HEK293 (cell line): ENCODE measurements at regions not wholly inside any gene's neighbourhood (a gene's known extent, or its start where the extent isn't known, plus 50 kb on each side); places are given as distances from the start of the nearest gene placed in this dataset.

Source experiments
- CTCF ChIA-PET: fragments of 350-600 bp; formaldehyde crosslinking; extraction: SDS; loops from one replicate; lab custom pipeline; 2021; ENCODE audit warnings: antibody characterized with exemption; lab: Yijun Ruan, JAX
- POLR2A ChIA-PET: fragments of 300-600 bp; formaldehyde crosslinking; extraction: SDS; loops from one replicate; lab custom pipeline; 2020; ENCODE audit warnings: antibody characterized with exemption, inconsistent platforms; lab: Yijun Ruan, JAX
- H3K27ac ChIP-seq: fragments of 200-500 bp; sonication (Bioruptor generic); 2 replicates; pipeline ENCODE4 v1.5.1; 2014; ENCODE audit warnings: low read depth, low read length, control low read depth, inconsistent platforms; ENCODE audit errors: extremely low read depth
- H3K36me3 ChIP-seq, 2 experiments: fragments of 200-500 bp in 1 of 2; sonication (Bioruptor generic) in 1 of 2; 1 replicate in 1 of 2; 2 replicates in 1 of 2; pipeline ENCODE4 v1.5.1; 2014 to 2017; ENCODE audit warnings: inconsistent platforms in 2 of 2, low read length in 2 of 2; ENCODE audit not compliant: control insufficient read depth in 2 of 2, insufficient read depth in 1 of 2
- H3K4me1 ChIP-seq: fragments of 200-500 bp; sonication (Bioruptor generic); 2 replicates; pipeline ENCODE4 v1.5.1; 2014; ENCODE audit warnings: mild to moderate bottlenecking, low read length, inconsistent platforms; ENCODE audit not compliant: control insufficient read depth, insufficient read depth
- H3K4me3 ChIP-seq: 2 replicates; pipeline ENCODE4 v1.5.1; 2011; ENCODE audit warnings: low read depth, mild to moderate bottlenecking, control low read depth, low read length, moderate library complexity
- H3K9me3 ChIP-seq: fragments of 200-500 bp; sonication (Bioruptor generic); 2 replicates; pipeline ENCODE4 v1.5.1; 2014; ENCODE audit warnings: low read depth, low read length, inconsistent platforms; ENCODE audit not compliant: control insufficient read depth, insufficient read depth
- EGR2 ChIP-seq: fragments of 450-650 bp; formaldehyde crosslinking; IDR thresholded peaks from 2 replicates; pipeline ENCODE4 v1.5.1; 2016; ENCODE audit warnings: low read depth, missing biosample characterization, missing genetic modification characterization
- HOXC10 ChIP-seq: sonication (generic); formaldehyde crosslinking; IDR thresholded peaks from 2 replicates; pipeline ENCODE4 v1.8.1; 2023; ENCODE audit warnings: mild to moderate bottlenecking, missing genetic modification reagents
- MEIS1 ChIP-seq: sonication (generic); formaldehyde crosslinking; IDR thresholded peaks from 2 replicates; pipeline ENCODE4 v1.8.1; 2022; ENCODE audit warnings: missing genetic modification reagents, mild to moderate bottlenecking, borderline replicate concordance
- OSR2 ChIP-seq: fragments of 450-650 bp; formaldehyde crosslinking; IDR thresholded peaks from 2 replicates; pipeline ENCODE4 v1.5.1; 2016; ENCODE audit warnings: missing biosample characterization, missing genetic modification characterization
- SP2 ChIP-seq: fragments of 450-650 bp; formaldehyde crosslinking; IDR thresholded peaks from 2 replicates; pipeline ENCODE4 v1.5.1; 2016; ENCODE audit warnings: missing biosample characterization, missing genetic modification characterization
- TRIM28 ChIP-seq: IDR thresholded peaks from 2 replicates; pipeline ENCODE4 v1.6.1; 2011; ENCODE audit warnings: low read length, control low read depth, borderline replicate concordance
- ZFHX2 ChIP-seq: fragments of 450-650 bp; formaldehyde crosslinking; conservative IDR thresholded peaks from 2 replicates; pipeline ENCODE4 v1.5.1; 2016; ENCODE audit warnings: missing biosample characterization, missing genetic modification characterization
- ZNF175 ChIP-seq: fragments of 450-650 bp; formaldehyde crosslinking; IDR thresholded peaks from 2 replicates; pipeline ENCODE4 v1.5.1; 2016; ENCODE audit warnings: missing biosample characterization, missing genetic modification characterization
- ZNF202 ChIP-seq: fragments of 450-650 bp; formaldehyde crosslinking; IDR thresholded peaks from 2 replicates; pipeline ENCODE4 v1.5.1; 2016; ENCODE audit warnings: missing biosample characterization, missing genetic modification characterization, borderline replicate concordance
- ZNF211 ChIP-seq: fragments of 450-650 bp; formaldehyde crosslinking; IDR thresholded peaks from 2 replicates; pipeline ENCODE4 v1.5.1; 2016; ENCODE audit warnings: low read depth, missing biosample characterization, missing genetic modification characterization
- ZNF24 ChIP-seq: fragments of 450-650 bp; formaldehyde crosslinking; IDR thresholded peaks from 2 replicates; pipeline ENCODE4 v1.5.1; 2016; ENCODE audit warnings: missing biosample characterization, missing genetic modification characterization
- ZNF274 ChIP-seq, 2 experiments: fragments of 200-500 bp in 1 of 2; fragments of 450-650 bp in 1 of 2; sonication (Bioruptor generic) in 1 of 2; formaldehyde crosslinking in 1 of 2; IDR thresholded peaks; 2 replicates each; pipeline versions ENCODE4 v1.5.1 to v1.6.1; 2014 to 2016; ENCODE audit warnings: borderline replicate concordance in 1 of 2, inconsistent platforms in 1 of 2, low read length in 1 of 2, missing biosample characterization in 1 of 2, missing genetic modification characterization in 1 of 2
- ZNF311 ChIP-seq: fragments of 450-650 bp; formaldehyde crosslinking; IDR thresholded peaks from 2 replicates; pipeline ENCODE4 v1.5.1; 2017; ENCODE audit warnings: missing biosample characterization, missing genetic modification characterization, borderline replicate concordance
- ZNF394 ChIP-seq: fragments of 450-650 bp; formaldehyde crosslinking; IDR thresholded peaks from 2 replicates; pipeline ENCODE4 v1.5.1; 2016; ENCODE audit warnings: missing biosample characterization, missing genetic modification characterization, mild to moderate bottlenecking, moderate library complexity, borderline replicate concordance
- ZNF544 ChIP-seq: fragments of 450-650 bp; formaldehyde crosslinking; IDR thresholded peaks from 2 replicates; pipeline ENCODE4 v1.5.0; 2017; ENCODE audit warnings: missing biosample characterization, missing genetic modification characterization
- ZNF555 ChIP-seq: fragments of 450-650 bp; formaldehyde crosslinking; conservative IDR thresholded peaks from 2 replicates; pipeline ENCODE4 v1.5.1; 2017; ENCODE audit warnings: missing biosample characterization, mild to moderate bottlenecking, missing genetic modification characterization, inconsistent platforms
- ZNF610 ChIP-seq: fragments of 450-650 bp; formaldehyde crosslinking; IDR thresholded peaks from 2 replicates; pipeline ENCODE4 v1.5.1; 2016; ENCODE audit warnings: missing biosample characterization, missing genetic modification characterization, borderline replicate concordance
- ZNF664 ChIP-seq: fragments of 450-650 bp; formaldehyde crosslinking; IDR thresholded peaks from 2 replicates; pipeline ENCODE4 v1.5.1; 2016; ENCODE audit warnings: missing biosample characterization, missing genetic modification characterization
- ZNF76 ChIP-seq: fragments of 450-650 bp; formaldehyde crosslinking; IDR thresholded peaks from 2 replicates; pipeline ENCODE4; 2016; ENCODE audit warnings: low read depth, missing biosample characterization, missing genetic modification characterization, borderline replicate concordance
- ZNF837 ChIP-seq: fragments of 450-650 bp; formaldehyde crosslinking; IDR thresholded peaks from 2 replicates; pipeline ENCODE4 v1.5.1; 2016; ENCODE audit warnings: missing biosample characterization, missing genetic modification characterization
- ZXDB ChIP-seq: fragments of 450-650 bp; formaldehyde crosslinking; IDR thresholded peaks from 2 replicates; pipeline ENCODE4 v1.5.1; 2016; ENCODE audit warnings: missing biosample characterization, missing genetic modification characterization
- TF ChIP-seq, protein P1 (sequence below): fragments of 450-650 bp; formaldehyde crosslinking; IDR thresholded peaks from 2 replicates; pipeline ENCODE4 v1.5.1; 2017; ENCODE audit warnings: missing biosample characterization, missing genetic modification characterization
- TF ChIP-seq, protein P2 (sequence below): fragments of 450-650 bp; formaldehyde crosslinking; IDR thresholded peaks from 2 replicates; pipeline ENCODE4 v1.5.1; 2017; ENCODE audit warnings: missing biosample characterization, missing genetic modification characterization
- TF ChIP-seq, protein P3 (sequence below): fragments of 450-650 bp; formaldehyde crosslinking; IDR thresholded peaks from 2 replicates; pipeline ENCODE4 v1.5.1; 2016; ENCODE audit warnings: missing biosample characterization, missing genetic modification characterization
- TF ChIP-seq, protein P4 (sequence below): fragments of 450-650 bp; formaldehyde crosslinking; IDR thresholded peaks from 2 replicates; pipeline ENCODE4 v1.5.1; 2016; ENCODE audit warnings: missing biosample characterization, missing genetic modification characterization
- TF ChIP-seq, protein P5 (sequence below): fragments of 450-650 bp; formaldehyde crosslinking; IDR thresholded peaks from 2 replicates; pipeline ENCODE4 v1.5.1; 2016; ENCODE audit warnings: missing biosample characterization, missing genetic modification characterization

DNA sequence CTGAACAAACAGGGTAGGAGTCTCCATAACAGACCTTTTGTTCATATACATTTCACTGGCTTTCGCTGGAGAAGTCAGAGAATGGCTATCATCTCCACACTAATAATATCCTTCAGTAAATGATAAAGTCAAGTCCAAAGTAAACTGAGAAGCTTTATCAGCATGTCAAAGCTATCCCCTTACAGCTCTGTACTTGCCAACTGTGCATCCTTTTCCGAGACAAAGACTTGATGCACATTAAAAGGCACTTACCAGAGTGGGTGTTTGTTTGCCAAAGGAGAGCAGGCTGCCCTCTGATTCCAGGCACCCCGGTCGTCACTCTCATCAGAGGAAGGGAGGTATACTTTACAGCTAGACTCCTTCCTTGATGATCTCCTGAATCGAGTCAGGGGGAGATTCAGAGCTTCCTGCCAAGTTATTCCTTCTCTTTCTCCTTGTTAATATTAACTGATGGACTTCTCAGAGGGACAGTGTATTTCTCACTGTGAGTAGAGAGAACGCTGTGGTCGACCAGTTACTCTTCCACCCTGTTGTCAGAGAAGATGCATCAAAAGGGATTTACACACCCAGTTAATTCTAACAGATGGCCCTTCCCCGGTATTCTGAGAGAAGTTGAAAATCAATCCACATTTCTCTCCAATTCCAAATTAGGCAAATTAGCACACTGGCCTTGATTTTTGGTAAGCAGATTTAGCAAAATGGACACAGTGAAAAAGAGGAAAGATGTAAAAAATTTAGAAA lies 504.7 kb upstream of the NR2F2 start (continued):
- TF ChIP-seq, protein P1, sequence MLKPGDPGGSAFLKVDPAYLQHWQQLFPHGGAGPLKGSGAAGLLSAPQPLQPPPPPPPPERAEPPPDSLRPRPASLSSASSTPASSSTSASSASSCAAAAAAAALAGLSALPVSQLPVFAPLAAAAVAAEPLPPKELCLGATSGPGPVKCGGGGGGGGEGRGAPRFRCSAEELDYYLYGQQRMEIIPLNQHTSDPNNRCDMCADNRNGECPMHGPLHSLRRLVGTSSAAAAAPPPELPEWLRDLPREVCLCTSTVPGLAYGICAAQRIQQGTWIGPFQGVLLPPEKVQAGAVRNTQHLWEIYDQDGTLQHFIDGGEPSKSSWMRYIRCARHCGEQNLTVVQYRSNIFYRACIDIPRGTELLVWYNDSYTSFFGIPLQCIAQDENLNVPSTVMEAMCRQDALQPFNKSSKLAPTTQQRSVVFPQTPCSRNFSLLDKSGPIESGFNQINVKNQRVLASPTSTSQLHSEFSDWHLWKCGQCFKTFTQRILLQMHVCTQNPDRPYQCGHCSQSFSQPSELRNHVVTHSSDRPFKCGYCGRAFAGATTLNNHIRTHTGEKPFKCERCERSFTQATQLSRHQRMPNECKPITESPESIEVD (tag by site-specific recombination): 0 out of 2 replicates have a peak, but pooled peaks have one; percentile 20
- TF ChIP-seq OSR2 (tag by site-specific recombination): peak; percentile 52; the same call in 1 of the 2 replicates
- TF ChIP-seq ZXDB (tag by site-specific recombination): peak; percentile 82
- TF ChIP-seq MEIS1 (CRISPR knock-in tag): no peak

DNA sequence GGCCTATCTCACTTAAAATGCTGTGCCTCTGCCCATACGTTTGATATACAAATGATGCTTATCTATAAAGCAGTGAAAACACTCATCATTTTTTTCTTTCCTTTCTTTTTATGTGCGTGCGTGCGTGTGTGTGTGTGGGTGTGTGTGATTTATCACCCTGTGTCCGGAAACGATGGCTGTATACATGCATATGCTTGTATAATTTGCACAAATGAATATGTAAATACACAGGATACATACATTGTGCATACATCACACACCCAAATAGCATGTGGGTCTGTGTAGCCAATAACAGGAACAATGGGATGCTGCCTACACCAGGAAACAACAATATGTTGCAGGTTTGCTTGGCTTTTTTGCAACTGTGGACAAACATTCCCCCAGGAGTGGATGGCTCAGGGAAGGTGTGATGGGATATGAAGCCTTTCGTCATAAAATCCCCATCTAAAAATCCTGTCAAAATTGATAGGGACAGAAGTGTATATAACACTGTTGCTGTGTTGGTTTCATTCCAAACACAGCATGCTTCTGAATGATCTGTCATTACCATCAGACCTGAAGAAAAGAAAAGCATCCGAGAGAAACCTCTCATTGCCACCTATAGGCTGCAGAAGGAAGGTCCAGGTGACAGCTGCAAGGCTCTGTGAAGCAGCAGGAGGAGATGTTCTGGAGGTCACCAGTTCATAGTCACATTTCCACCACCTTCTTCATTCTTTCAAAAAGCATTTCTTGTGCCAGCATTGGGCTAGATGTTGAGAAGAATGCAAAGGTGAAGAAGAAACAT lies 503.9 kb upstream of the NR2F2 start:
- H3K9me3 ChIP-seq: no peaks in the 10 kb centered on the region
- peaks cover 22% of the 10 kb centered on the region for H3K4me1 ChIP-seq
- H3K36me3 ChIP-seq: no peaks in the 10 kb centered on the region
- H3K4me3 ChIP-seq: no peak overlapping the region
- CTCF ChIA-PET: interaction anchor here (0.6 to 0.7 kb wide), 2 partner anchors 60 to 536 kb away, joined by 3 to 4 read pairs; no protein-coding TSS in a partner anchor
- POLR2A ChIA-PET: interaction anchor here (1.1 kb wide), 1 partner anchor 270 kb away, joined by 6 read pairs; no protein-coding TSS in a partner anchor
- peak overlapping the region; percentile 77; the same call in 1 of the 2 replicates for H3K27ac ChIP-seq
- TF ChIP-seq, protein P2, sequence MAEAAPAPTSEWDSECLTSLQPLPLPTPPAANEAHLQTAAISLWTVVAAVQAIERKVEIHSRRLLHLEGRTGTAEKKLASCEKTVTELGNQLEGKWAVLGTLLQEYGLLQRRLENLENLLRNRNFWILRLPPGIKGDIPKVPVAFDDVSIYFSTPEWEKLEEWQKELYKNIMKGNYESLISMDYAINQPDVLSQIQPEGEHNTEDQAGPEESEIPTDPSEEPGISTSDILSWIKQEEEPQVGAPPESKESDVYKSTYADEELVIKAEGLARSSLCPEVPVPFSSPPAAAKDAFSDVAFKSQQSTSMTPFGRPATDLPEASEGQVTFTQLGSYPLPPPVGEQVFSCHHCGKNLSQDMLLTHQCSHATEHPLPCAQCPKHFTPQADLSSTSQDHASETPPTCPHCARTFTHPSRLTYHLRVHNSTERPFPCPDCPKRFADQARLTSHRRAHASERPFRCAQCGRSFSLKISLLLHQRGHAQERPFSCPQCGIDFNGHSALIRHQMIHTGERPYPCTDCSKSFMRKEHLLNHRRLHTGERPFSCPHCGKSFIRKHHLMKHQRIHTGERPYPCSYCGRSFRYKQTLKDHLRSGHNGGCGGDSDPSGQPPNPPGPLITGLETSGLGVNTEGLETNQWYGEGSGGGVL (tag by site-specific recombination): no peak
- TF ChIP-seq ZNF837 (tag by site-specific recombination) (no peak), ZFHX2 (tag by site-specific recombination) (peak; percentile 47), HOXC10 (CRISPR knock-in tag) (no peak), ZNF76 (tag by site-specific recombination) (no peak), ZNF24 (no peak), ZNF311 (no peak), SP2 (tag by site-specific recombination) (no peak), ZNF394 (tag by site-specific recombination) (no peak), ZNF610 (tag by site-specific recombination) (no peak), ZNF175 (tag by site-specific recombination) (no peak), TRIM28 (no peak), ZNF544 (no peak), ZNF664 (tag by site-specific recombination) (peak; percentile 58; the same call in 1 of the 2 replicates), ZNF211 (tag by site-specific recombination) (no peak), ZNF274 (IDR thresholded peaks at IDR 0.05; ENCODE audit: low read length) (no peak), ZNF274 (tag by site-specific recombination; IDR thresholded peaks at IDR 0.05; ENCODE audit: borderline replicate concordance) (no peak), ZNF555 (tag by site-specific recombination) (no peak), ZNF202 (tag by site-specific recombination) (no peak), EGR2 (tag by site-specific recombination) (peak; percentile 33; the same call in 1 of the 2 replicates)
- TF ChIP-seq, protein P3, sequence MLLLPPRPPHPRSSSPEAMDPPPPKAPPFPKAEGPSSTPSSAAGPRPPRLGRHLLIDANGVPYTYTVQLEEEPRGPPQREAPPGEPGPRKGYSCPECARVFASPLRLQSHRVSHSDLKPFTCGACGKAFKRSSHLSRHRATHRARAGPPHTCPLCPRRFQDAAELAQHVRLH (tag by site-specific recombination): no peak
- TF ChIP-seq, protein P4, sequence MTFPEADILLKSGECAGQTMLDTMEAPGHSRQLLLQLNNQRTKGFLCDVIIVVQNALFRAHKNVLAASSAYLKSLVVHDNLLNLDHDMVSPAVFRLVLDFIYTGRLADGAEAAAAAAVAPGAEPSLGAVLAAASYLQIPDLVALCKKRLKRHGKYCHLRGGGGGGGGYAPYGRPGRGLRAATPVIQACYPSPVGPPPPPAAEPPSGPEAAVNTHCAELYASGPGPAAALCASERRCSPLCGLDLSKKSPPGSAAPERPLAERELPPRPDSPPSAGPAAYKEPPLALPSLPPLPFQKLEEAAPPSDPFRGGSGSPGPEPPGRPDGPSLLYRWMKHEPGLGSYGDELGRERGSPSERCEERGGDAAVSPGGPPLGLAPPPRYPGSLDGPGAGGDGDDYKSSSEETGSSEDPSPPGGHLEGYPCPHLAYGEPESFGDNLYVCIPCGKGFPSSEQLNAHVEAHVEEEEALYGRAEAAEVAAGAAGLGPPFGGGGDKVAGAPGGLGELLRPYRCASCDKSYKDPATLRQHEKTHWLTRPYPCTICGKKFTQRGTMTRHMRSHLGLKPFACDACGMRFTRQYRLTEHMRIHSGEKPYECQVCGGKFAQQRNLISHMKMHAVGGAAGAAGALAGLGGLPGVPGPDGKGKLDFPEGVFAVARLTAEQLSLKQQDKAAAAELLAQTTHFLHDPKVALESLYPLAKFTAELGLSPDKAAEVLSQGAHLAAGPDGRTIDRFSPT: no peak
- TF ChIP-seq, protein P5, sequence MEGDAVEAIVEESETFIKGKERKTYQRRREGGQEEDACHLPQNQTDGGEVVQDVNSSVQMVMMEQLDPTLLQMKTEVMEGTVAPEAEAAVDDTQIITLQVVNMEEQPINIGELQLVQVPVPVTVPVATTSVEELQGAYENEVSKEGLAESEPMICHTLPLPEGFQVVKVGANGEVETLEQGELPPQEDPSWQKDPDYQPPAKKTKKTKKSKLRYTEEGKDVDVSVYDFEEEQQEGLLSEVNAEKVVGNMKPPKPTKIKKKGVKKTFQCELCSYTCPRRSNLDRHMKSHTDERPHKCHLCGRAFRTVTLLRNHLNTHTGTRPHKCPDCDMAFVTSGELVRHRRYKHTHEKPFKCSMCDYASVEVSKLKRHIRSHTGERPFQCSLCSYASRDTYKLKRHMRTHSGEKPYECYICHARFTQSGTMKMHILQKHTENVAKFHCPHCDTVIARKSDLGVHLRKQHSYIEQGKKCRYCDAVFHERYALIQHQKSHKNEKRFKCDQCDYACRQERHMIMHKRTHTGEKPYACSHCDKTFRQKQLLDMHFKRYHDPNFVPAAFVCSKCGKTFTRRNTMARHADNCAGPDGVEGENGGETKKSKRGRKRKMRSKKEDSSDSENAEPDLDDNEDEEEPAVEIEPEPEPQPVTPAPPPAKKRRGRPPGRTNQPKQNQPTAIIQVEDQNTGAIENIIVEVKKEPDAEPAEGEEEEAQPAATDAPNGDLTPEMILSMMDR (tag by site-specific recombination): peak; percentile 27; the same call in 1 of the 2 replicates
